ENCODE measurements at regions not wholly inside any gene's neighbourhood (a gene's known extent, or its start where the extent isn't known, plus 50 kb on each side); places are given as distances from the start of the nearest gene placed in this dataset.

DNA sequence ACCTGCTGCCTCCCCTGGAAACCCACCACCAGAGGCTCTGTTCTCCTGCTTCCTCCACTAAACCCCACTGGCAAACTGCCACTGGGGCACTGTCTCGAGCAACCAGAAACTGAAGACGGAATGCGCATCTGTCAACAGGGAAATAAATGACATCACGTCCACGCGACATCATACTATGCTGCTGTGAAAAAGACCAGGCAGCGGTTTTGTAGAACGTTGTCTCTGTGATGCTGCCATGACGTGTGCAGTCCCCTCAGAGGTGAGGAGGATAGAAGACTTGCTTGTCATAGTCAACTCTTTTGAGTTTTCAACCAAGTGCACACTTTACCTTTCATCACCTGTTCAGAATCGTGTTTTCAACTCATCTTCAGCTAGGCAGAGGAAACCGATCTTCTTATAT lies 203.0 kb upstream of the IGF1R start:
- TF ChIP-seq, protein P1, sequence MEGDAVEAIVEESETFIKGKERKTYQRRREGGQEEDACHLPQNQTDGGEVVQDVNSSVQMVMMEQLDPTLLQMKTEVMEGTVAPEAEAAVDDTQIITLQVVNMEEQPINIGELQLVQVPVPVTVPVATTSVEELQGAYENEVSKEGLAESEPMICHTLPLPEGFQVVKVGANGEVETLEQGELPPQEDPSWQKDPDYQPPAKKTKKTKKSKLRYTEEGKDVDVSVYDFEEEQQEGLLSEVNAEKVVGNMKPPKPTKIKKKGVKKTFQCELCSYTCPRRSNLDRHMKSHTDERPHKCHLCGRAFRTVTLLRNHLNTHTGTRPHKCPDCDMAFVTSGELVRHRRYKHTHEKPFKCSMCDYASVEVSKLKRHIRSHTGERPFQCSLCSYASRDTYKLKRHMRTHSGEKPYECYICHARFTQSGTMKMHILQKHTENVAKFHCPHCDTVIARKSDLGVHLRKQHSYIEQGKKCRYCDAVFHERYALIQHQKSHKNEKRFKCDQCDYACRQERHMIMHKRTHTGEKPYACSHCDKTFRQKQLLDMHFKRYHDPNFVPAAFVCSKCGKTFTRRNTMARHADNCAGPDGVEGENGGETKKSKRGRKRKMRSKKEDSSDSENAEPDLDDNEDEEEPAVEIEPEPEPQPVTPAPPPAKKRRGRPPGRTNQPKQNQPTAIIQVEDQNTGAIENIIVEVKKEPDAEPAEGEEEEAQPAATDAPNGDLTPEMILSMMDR (IDR thresholded peaks at IDR 0.05): no peak
- TF ChIP-seq EP300 (IDR thresholded peaks at IDR 0.05; ENCODE audit: low read depth) (no peak), POLR2AphosphoS5 (IDR thresholded peaks at IDR 0.05) (no peak)
